Caco-2 (cell line): ENCODE measurements at regions not wholly inside any gene's neighbourhood (a gene's known extent, or its start where the extent isn't known, plus 50 kb on each side); places are given as distances from the start of the nearest gene placed in this dataset.

Source experiments
- BruUV-seq: library from RNA; stranded (reverse); fragments of 400-500 nt; replicated peaks from 2 replicates; lab custom pipeline; 2021; lab: Mats Ljungman, UMichigan
- CTCF ChIA-PET: fragments of 300-600 bp; sonication (Branson Sonifier 250); formaldehyde crosslinking; loops from one replicate; lab custom pipeline; 2022; ENCODE audit warnings: antibody characterized with exemption; lab: Charles Lee
- POLR2A ChIA-PET: fragments of 300-600 bp; sonication (Branson Sonifier 250); formaldehyde crosslinking; loops from one replicate; lab custom pipeline; 2022; ENCODE audit warnings: antibody characterized with exemption; lab: Charles Lee
- DNase-seq, 2 experiments: peaks; one replicate each; pipeline versions ENCODE4 v3.0.0 to v3.0.0-alpha.2; 2020 to 2022
- H3K27me3 ChIP-seq: replicated peaks from 2 replicates; pipeline ENCODE4 v1.6.0; 2011; ENCODE audit warnings: low read length; ENCODE audit not compliant: control insufficient read depth, insufficient read depth
- H3K36me3 ChIP-seq: 2 replicates; pipeline ENCODE4 v1.5.1; 2011; ENCODE audit warnings: low read length; ENCODE audit not compliant: control insufficient read depth, insufficient read depth
- H3K4me1 ChIP-seq: fragments of 250-450 bp; sonication (Bioruptor Pico); 2 replicates; pipeline ENCODE4 v1.5.1; 2020; ENCODE audit warnings: mild to moderate bottlenecking
- H3K4me3 ChIP-seq: 2 replicates; pipeline ENCODE4 v1.5.1; 2011; ENCODE audit warnings: low read depth, mild to moderate bottlenecking, control low read depth, low read length
- H3K9me3 ChIP-seq: fragments of 250-450 bp; sonication (Bioruptor Pico); 2 replicates; pipeline ENCODE4 v1.5.1; 2020; ENCODE audit warnings: mild to moderate bottlenecking, moderate library complexity
- H3K27ac Mint-ChIP-seq: one replicate; pipeline ENCODE4 v1.8.0; 2022; ENCODE audit warnings: mixed read lengths; ENCODE audit not compliant: unreplicated experiment
- H3K27me3 Mint-ChIP-seq: one replicate; pipeline ENCODE4 v1.8.0; 2022; ENCODE audit warnings: mixed read lengths; ENCODE audit not compliant: insufficient read depth, unreplicated experiment
- H3K36me3 Mint-ChIP-seq: one replicate; pipeline ENCODE4 v1.8.0; 2022; ENCODE audit warnings: mild to moderate bottlenecking, mixed read lengths; ENCODE audit not compliant: insufficient read depth, unreplicated experiment
- H3K4me1 Mint-ChIP-seq: one replicate; pipeline ENCODE4 v1.8.0; 2022; ENCODE audit warnings: low read depth, mixed read lengths; ENCODE audit not compliant: unreplicated experiment
- H3K4me3 Mint-ChIP-seq: one replicate; pipeline ENCODE4 v1.8.0; 2022; ENCODE audit warnings: mild to moderate bottlenecking, moderate library complexity, mixed read lengths; ENCODE audit not compliant: unreplicated experiment
- H3K9me3 Mint-ChIP-seq: one replicate; pipeline ENCODE4 v1.8.0; 2022; ENCODE audit warnings: mixed read lengths; ENCODE audit not compliant: unreplicated experiment
- intact Hi-C: fragments of 100-400 bp; cut with micrococcal nuclease; formaldehyde crosslinking; loops from one replicate; pipeline ENCODE4 v1.10.0; 2022; ENCODE audit not compliant: unreplicated experiment
- TF ChIP-seq, protein P1 (sequence below), 2 experiments: fragments of 200-600 bp in 1 of 2; IDR thresholded peaks; 1 replicate in 1 of 2; 2 replicates in 1 of 2; pipeline versions ENCODE4 v1.5.1 to v1.8.0; 2011 to 2022; ENCODE audit warnings: antibody characterized with exemption in 1 of 2, control low read depth in 1 of 2, inconsistent platforms in 1 of 2, low read depth in 1 of 2, low read length in 1 of 2, mild to moderate bottlenecking in 1 of 2, moderate library complexity in 1 of 2; ENCODE audit not compliant: insufficient read depth in 1 of 2, severe bottlenecking in 1 of 2, unreplicated experiment in 1 of 2

DNA sequence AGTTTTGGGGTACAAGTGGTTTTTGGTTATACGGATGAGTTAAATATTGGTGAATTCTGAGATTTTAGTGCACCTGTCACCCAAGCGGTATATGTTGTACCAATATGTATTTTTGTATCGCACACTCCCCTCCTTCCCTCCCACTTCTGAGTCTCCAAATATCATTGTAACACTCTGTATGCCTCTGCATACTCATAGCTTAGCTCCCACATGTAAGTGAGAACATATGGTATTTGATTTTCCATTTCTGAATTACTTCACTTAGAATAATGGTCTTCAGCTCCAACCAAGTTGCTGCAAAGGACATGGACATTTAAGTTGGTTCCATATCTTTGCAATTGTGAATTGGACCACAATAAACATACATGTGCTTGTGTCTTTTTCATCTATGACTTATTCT is 103.0 kb upstream of the ADAMTS3 start:
- Histone ChIP-seq H3K27me3 (no peaks in the 10 kb centered on the region), H3K9me3 (no peaks in the 10 kb centered on the region), H3K4me3 (no peak overlapping the region), H3K4me1 (no peaks in the 10 kb centered on the region), H3K36me3 (no peaks in the 10 kb centered on the region)
- Mint-ChIP-seq H3K27me3 (peaks cover 7% of the 10 kb centered on the region), H3K4me3 (no peak overlapping the region), H3K36me3 (no peaks in the 10 kb centered on the region), H3K9me3 (no peaks in the 10 kb centered on the region), H3K4me1 (no peaks in the 10 kb centered on the region), H3K27ac (no peak overlapping the region)
- DNase-seq: no peak
- intact Hi-C loops: no loop called here
- CTCF ChIA-PET: no interaction called here
- POLR2A ChIA-PET: no interaction called here
- TF ChIP-seq, protein P1, sequence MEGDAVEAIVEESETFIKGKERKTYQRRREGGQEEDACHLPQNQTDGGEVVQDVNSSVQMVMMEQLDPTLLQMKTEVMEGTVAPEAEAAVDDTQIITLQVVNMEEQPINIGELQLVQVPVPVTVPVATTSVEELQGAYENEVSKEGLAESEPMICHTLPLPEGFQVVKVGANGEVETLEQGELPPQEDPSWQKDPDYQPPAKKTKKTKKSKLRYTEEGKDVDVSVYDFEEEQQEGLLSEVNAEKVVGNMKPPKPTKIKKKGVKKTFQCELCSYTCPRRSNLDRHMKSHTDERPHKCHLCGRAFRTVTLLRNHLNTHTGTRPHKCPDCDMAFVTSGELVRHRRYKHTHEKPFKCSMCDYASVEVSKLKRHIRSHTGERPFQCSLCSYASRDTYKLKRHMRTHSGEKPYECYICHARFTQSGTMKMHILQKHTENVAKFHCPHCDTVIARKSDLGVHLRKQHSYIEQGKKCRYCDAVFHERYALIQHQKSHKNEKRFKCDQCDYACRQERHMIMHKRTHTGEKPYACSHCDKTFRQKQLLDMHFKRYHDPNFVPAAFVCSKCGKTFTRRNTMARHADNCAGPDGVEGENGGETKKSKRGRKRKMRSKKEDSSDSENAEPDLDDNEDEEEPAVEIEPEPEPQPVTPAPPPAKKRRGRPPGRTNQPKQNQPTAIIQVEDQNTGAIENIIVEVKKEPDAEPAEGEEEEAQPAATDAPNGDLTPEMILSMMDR (IDR thresholded peaks at IDR 0.05; ENCODE audit: insufficient read depth in 1 of 2, low read depth in 1 of 2, low read length in 1 of 2, severe bottlenecking in 1 of 2, unreplicated experiment in 1 of 2): no peak
- BruUV-seq: no TSS peak

DNA sequence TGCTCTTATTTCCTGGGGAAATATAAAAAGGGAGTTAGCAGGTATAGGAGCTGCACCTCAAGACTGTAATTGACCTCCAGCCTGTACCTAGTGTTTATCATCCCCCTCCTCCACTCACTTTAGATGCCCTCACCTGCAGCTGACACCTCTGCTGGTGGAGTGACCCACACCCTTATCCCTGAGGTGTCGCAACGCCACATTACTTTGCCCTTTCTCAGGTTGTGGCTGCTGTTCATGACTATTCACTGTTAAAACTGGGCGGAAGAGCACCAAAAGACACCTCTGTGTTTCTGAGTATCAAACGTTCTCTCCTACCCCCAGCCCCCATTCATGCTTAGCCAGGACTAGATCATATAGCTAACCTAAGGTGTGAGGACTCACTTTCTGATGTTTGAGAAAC is 101.5 kb upstream of the ADAMTS3 start:
- Histone ChIP-seq H3K4me3 (no peak overlapping the region), H3K27me3 (no peaks in the 10 kb centered on the region), H3K36me3 (no peaks in the 10 kb centered on the region), H3K4me1 (no peaks in the 10 kb centered on the region), H3K9me3 (no peaks in the 10 kb centered on the region)
- DNase-seq: no peak
- no peak overlapping the region for H3K27ac Mint-ChIP-seq
- no peak overlapping the region for H3K4me3 Mint-ChIP-seq
- TF ChIP-seq, protein P1 (IDR thresholded peaks at IDR 0.05; ENCODE audit: insufficient read depth in 1 of 2, low read depth in 1 of 2, low read length in 1 of 2, severe bottlenecking in 1 of 2, unreplicated experiment in 1 of 2): no peak
- ChIA-PET CTCF (no interaction called here), POLR2A (no interaction called here)
- no peaks in the 10 kb centered on the region for H3K9me3 Mint-ChIP-seq
- intact Hi-C loops: no loop called here
- no peaks in the 10 kb centered on the region for H3K36me3 Mint-ChIP-seq
- H3K27me3 Mint-ChIP-seq: peaks cover 7% of the 10 kb centered on the region
- no TSS peak for BruUV-seq
- H3K4me1 Mint-ChIP-seq: no peaks in the 10 kb centered on the region

DNA sequence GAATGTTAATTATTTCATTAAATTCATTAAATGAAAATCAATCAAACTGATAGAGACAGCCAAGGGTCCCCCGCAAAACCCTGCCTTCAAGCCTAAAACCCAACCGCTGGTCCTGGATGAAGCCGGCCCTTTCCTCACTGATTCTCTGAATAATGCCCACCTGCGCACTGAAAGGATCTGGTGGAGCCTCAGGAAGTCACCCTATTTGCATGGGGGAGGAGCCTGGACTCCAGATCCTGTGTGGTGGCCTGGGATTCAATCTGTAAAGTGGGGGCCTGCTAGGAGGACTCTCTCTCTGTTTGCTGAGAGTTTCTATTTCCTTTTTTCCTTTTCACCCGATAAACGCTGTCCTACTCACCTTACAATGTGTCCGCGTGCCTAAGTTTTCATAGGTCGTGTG is 97.9 kb upstream of the ADAMTS3 start:
- ChIA-PET CTCF (no interaction called here), POLR2A (no interaction called here)
- H3K4me1 ChIP-seq: no peaks in the 10 kb centered on the region
- BruUV-seq: no TSS peak
- Mint-ChIP-seq H3K27ac (no peak overlapping the region), H3K27me3 (no peaks in the 10 kb centered on the region), H3K4me1 (no peaks in the 10 kb centered on the region), H3K36me3 (no peaks in the 10 kb centered on the region), H3K9me3 (no peaks in the 10 kb centered on the region), H3K4me3 (no peak overlapping the region)
- intact Hi-C loops: no loop called here
- no peak overlapping the region for H3K4me3 ChIP-seq
- H3K36me3 ChIP-seq: no peaks in the 10 kb centered on the region
- DNase-seq: no peak
- no peaks in the 10 kb centered on the region for H3K9me3 ChIP-seq
- TF ChIP-seq, protein P1 (IDR thresholded peaks at IDR 0.05; ENCODE audit: insufficient read depth in 1 of 2, low read depth in 1 of 2, low read length in 1 of 2, severe bottlenecking in 1 of 2, unreplicated experiment in 1 of 2): no peak
- no peaks in the 10 kb centered on the region for H3K27me3 ChIP-seq
